Endothelial cell (in vitro differentiated cells): ENCODE measurements at regions not wholly inside any gene's neighbourhood (a gene's known extent, or its start where the extent isn't known, plus 50 kb on each side); places are given as distances from the start of the nearest gene placed in this dataset.

Experiments used
- DNase-seq: peaks from one replicate; pipeline ENCODE4 v3.0.0; 2021; ENCODE audit warnings: low spot score
- H3K27ac Mint-ChIP-seq: one replicate; pipeline ENCODE4 v1.8.0; 2021; ENCODE audit warnings: mixed read lengths, inconsistent platforms; ENCODE audit not compliant: unreplicated experiment
- H3K27me3 Mint-ChIP-seq: one replicate; pipeline ENCODE4 v1.8.0; 2021; ENCODE audit warnings: mild to moderate bottlenecking, moderate library complexity, mixed read lengths, inconsistent platforms; ENCODE audit not compliant: unreplicated experiment
- H3K36me3 Mint-ChIP-seq: one replicate; pipeline ENCODE4 v1.8.0; 2021; ENCODE audit warnings: mild to moderate bottlenecking, low read depth, mixed read lengths, inconsistent platforms; ENCODE audit not compliant: unreplicated experiment
- H3K4me1 Mint-ChIP-seq: one replicate; pipeline ENCODE4 v1.8.0; 2021; ENCODE audit warnings: mild to moderate bottlenecking, mixed read lengths, inconsistent platforms; ENCODE audit not compliant: unreplicated experiment
- H3K4me3 Mint-ChIP-seq: one replicate; pipeline ENCODE4 v1.8.0; 2021; ENCODE audit warnings: mild to moderate bottlenecking, mixed read lengths, inconsistent platforms; ENCODE audit not compliant: unreplicated experiment
- H3K9me3 Mint-ChIP-seq: one replicate; pipeline ENCODE4 v1.8.0; 2021; ENCODE audit warnings: mixed read lengths, inconsistent platforms; ENCODE audit not compliant: unreplicated experiment
- CTCF ChIP-seq: fragments of 200-600 bp; sonication (generic); IDR thresholded peaks from one replicate; pipeline ENCODE4 v1.5.0; 2021; ENCODE audit warnings: antibody characterized with exemption; ENCODE audit not compliant: unreplicated experiment

GRCh38 chr6:19943042-19943441 is 105.9 kb downstream of the ID4 start:
- H3K27me3 Mint-ChIP-seq, result peaks cover 2% of the 10 kb centered on the region
- H3K4me3 Mint-ChIP-seq, result no peak overlapping the region
- H3K9me3 Mint-ChIP-seq, result peaks cover 4% of the 10 kb centered on the region
- peaks cover 3% of the 10 kb centered on the region for H3K36me3 Mint-ChIP-seq
- H3K4me1 Mint-ChIP-seq, result no peaks in the 10 kb centered on the region
- no peak for DNase-seq
- no peak for TF ChIP-seq CTCF
- no peak overlapping the region for H3K27ac Mint-ChIP-seq

GRCh38 chr6:19945843-19946358 is 108.7 kb downstream of the ID4 start:
- H3K27ac Mint-ChIP-seq, result no peak overlapping the region
- no peaks in the 10 kb centered on the region for H3K4me1 Mint-ChIP-seq
- no peaks in the 10 kb centered on the region for H3K36me3 Mint-ChIP-seq
- no peak for TF ChIP-seq CTCF
- no peak overlapping the region for H3K4me3 Mint-ChIP-seq
- H3K27me3 Mint-ChIP-seq, result peaks cover 2% of the 10 kb centered on the region
- DNase-seq, result no peak
- no peaks in the 10 kb centered on the region for H3K9me3 Mint-ChIP-seq

GRCh38 chr6:19949155-19949554 is 112.0 kb downstream of the ID4 start:
- DNase-seq, result no peak
- no peaks in the 10 kb centered on the region for H3K4me1 Mint-ChIP-seq
- no peaks in the 10 kb centered on the region for H3K9me3 Mint-ChIP-seq
- no peak for TF ChIP-seq CTCF
- no peak overlapping the region for H3K27ac Mint-ChIP-seq
- no peaks in the 10 kb centered on the region for H3K36me3 Mint-ChIP-seq
- H3K27me3 Mint-ChIP-seq, result peaks cover 2% of the 10 kb centered on the region
- no peak overlapping the region for H3K4me3 Mint-ChIP-seq

GRCh38 chr6:19964115-19964514 is 126.9 kb downstream of the ID4 start:
- Mint-ChIP-seq H3K36me3 (no peaks in the 10 kb centered on the region), H3K4me1 (peaks cover 4% of the 10 kb centered on the region), H3K27ac (no peak overlapping the region), H3K4me3 (no peak overlapping the region), H3K27me3 (no peaks in the 10 kb centered on the region), H3K9me3 (no peaks in the 10 kb centered on the region)
- no peak for TF ChIP-seq CTCF
- no peak for DNase-seq

- Mint-ChIP-seq H3K27me3 (no peaks in the 10 kb centered on the region), H3K27ac (no peak overlapping the region), H3K4me1 (peaks cover 4% of the 10 kb centered on the region), H3K9me3 (no peaks in the 10 kb centered on the region), H3K36me3 (no peaks in the 10 kb centered on the region), H3K4me3 (no peak overlapping the region)
- DNase-seq, result no peak
- no peak for TF ChIP-seq CTCF
Measured at GRCh38 chr6:19968201-19968600, 131.0 kb downstream of the ID4 start.
